ENCODE measurements at regions not wholly inside any gene's neighbourhood (a gene's known extent, or its start where the extent isn't known, plus 50 kb on each side); places are given as distances from the start of the nearest gene placed in this dataset.

DNA sequence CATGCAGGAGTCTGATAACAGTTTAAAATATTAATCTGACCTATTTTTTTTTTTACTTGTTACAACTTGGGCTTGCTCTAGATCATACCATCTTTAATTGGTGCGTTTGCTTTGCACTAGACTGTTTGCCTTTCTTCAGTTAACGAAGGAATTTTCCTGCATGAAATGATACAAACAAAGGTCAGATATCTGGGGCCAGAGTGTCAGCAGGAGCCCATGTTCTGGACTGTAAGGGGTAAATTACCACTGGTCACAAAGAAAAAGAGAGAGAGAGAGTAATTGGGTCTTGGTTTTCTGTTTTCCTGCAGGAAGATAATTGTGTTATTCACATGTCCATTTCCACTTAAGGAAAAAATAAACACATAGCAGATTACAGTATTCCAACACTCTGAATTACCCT, 399.4 kb upstream of the MARCKS start:
- DNase-seq (ENCODE audit: low read depth in 4 of 4, low spot score in 3 of 4), result no peak

DNA sequence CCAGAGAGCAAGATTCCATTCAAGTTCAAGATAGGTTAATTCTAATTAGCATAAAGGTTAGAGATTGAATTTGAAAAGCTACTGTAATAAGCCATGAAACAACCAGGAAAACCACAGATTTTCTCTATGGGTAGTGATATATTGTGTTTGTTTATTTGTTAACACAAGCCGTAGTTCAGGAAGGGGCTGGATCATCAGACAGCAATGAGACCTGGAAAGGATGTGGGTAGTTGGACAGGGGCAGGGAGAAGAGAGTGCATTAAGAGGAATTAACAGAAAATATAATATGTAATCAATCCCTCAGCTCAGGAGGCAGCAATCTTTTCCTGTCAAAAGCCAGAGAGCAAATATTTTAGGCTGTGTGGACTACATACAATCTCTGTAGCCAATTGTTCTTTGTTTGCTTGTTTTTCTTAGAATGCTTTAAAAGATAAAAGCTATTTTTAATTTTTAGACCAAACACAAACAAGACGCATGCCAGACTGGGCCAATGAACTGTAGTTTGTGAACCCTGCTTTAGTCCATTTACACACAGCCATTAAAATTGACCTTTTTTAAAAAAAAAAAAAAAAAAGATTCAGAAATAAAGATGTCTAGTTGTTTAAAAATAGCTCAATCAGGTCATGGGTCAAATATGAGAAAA, 398.7 kb upstream of the MARCKS start:
- DNase-seq (ENCODE audit: low read depth in 4 of 4, low spot score in 3 of 4), result peak in 2 of 4 donors; percentile 10 to 25

DNA sequence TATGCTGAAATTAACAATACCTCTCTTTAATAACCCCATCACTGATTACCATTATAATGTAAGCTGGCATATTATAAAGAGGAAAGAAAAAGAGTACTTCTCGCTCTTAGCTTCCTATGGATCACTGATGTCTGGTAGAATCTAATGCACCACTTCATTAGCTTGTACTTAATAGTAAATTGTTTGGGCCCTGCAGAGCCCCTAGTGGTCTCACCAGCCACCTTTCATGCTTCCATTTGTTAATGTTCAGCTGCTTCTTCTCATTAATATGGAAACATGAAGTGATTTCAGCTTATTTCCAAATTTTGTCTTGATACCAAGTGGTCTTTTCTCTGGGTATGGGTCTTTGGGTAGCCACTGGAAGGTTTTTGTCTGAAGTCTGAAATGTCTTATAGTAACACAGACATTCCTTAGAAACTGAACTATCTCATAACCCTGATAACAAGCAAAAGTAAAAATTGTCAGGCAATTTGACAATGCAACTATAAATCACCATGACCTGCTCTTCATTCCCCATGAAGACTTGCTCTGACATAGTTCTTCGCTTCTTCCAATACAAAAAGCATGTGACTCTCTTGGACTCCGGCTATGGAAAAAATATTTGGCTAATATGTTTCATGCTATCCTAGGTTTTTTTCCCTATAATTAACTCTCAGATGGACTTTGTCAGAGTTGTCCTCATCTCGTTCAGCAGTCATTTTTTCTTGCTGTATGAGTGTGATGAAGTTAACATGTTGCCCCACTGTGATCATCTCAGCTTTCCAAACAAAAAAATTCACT, 395.8 kb upstream of the MARCKS start:
- DNase-seq (ENCODE audit: low read depth in 4 of 4, low spot score in 3 of 4), result no peak

DNA sequence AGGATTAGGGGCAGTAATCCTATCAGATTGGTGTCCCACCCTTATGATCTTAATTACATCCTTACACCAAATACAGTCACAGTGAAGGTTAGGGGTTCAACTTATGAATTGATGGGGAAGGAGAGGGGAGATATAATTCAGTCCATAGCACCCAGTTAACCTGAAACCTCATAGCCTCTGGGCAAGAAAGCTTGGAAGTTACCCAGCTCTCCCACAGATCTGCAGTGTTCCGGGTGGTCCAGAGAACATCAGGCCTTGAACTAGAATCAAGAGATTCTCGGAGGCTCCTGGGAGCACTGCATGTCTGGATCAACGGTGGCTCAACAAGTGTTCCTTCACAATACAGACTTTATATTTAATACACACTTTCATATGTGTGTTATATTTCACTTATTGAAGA, 392.6 kb upstream of the MARCKS start:
- DNase-seq (ENCODE audit: low read depth in 4 of 4, low spot score in 3 of 4), result no peak

DNA sequence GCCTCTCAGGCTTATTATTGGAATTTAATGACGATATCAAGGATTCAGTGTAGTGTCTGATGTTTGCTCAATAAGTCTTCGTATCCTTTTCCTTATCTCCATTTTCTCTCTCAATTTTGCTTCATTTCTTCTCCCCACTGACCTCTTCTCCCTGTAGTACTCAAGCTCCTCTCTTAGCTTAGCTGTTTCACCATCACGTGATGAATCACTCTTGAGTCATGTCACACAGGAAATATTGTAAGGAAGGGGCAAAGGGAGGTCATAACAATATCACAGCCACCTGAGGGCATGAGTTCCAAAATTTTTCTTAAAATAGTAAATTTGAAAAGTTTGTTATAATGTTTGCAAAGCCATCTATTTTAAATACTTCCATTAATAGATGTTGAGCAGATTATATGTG, 392.2 kb upstream of the MARCKS start:
- no peak for DNase-seq (ENCODE audit: low read depth in 4 of 4, low spot score in 3 of 4)

DNA sequence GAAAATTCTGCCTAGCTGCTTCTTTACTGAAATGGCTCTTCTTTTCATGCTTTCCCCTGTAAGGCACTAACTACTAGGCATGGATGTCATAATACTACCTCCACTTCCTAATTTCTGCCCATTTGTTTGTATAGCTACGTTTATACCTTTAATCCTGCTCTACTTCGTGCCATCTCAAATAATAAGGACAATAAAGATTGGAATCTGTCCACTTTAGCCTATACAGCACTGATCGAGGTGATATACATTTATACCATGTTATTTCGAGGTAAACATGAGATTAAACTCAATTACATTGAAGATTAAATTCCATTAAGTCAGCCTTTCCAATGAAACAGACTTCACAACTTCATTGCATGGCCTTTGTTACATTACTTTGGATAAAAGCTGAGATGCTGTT, 390.6 kb upstream of the MARCKS start:
- DNase-seq (ENCODE audit: low read depth in 4 of 4, low spot score in 3 of 4), result no peak

DNA sequence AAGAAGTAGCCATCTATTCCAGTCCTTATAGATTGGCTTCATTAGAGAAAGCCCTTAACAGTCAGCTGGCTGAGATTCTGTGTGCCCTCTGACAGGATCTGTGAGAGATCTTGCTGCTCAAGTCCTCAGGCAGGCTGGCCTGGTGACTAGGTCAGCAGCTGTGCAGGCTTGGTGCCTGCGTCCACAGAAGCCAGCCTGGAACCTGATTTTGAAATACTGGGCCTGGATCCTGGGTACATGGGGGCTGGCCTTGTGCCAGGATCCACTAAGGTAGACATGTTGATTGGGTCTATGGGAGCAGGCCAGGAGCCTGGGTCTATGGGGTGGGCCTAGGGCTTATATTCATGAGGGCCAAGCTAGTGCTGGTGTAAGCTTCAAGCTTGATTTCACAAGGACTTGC, 381.8 kb upstream of the MARCKS start:
- no peak for DNase-seq (ENCODE audit: low read depth in 4 of 4, low spot score in 3 of 4)

DNA sequence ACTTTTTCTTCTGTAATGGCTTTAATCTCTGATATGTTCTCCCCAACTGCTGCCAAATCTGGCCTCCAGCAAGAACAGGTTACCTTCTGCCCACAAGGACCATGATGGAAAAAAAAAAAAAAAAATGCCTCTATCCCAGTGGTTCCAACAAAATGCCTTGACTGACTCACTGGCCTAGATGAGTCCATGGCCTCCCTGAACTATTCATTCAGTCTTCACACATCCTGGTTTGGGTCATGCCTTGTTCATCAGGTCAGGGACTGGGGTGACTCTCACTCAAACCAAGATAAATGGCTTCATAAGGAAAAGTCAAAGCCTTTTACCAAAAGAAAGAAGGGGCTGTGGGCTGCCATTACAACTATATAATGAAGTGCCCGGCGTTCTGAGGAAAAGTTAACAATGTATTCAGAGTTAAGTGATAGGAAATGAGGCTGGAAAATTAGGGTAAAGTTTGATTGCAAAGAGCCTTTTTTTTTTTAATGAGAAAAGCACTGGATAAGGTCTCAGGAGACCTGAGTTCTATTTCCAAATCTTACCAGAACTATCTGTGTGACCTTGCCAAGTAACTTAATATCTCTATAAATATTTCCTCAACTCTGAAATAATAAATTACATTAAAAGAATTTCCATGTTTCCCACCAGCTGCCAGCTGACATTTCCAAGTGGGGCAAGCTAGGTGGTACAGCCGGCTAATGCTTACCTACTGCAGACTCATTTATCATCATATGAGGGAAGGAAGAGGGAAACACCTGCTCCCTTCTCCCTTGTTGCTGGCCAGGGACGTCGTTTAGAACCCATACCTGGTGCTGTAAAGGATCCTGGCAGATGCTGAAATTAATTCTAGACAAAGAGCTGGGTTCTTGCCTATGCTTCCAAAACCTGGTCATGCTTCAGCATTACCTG, 380.0 kb upstream of the MARCKS start:
- no peak for DNase-seq (ENCODE audit: low read depth in 4 of 4, low spot score in 3 of 4)

DNA sequence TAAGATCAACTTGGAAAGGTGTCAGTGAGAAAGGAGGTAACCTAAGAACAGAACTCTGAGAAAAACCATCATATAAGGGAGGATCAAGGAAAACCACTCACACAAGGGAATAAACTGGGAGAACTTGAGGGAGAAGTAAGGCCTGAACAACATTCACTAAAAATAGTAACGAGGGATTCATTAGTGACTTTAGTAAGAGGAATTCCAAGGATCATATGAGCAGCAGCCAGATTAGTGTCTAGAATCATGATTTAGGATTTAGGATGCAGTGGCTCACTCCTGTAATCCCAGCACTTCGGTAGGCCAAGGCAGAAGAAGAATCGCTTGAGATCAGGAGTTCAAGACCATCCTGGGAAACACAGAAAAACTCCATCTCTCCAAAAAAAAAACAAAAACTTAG, 376.5 kb upstream of the MARCKS start:
- DNase-seq (ENCODE audit: low read depth in 4 of 4, low spot score in 3 of 4), result no peak

DNA sequence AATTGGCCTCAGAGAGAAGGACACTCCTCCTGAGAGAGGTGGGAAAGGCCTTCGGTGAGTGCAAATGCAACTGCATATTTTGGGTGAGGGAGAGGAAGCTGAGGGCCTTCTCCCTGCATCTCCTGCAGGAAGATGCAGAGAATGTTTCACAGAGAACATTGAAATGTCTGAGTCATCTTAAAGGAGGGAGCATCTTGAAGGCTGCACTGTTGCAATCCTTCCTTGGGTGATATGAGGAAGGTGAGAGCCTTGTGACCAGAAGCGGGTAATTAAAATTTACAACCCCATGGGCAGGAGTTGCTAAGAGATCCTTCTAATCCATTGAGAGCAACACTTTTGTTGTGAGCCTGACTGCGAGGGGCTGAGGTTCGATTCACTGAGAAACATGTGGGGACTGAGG, 375.7 kb upstream of the MARCKS start:
- no peak for DNase-seq (ENCODE audit: low read depth in 4 of 4, low spot score in 3 of 4)

DNA sequence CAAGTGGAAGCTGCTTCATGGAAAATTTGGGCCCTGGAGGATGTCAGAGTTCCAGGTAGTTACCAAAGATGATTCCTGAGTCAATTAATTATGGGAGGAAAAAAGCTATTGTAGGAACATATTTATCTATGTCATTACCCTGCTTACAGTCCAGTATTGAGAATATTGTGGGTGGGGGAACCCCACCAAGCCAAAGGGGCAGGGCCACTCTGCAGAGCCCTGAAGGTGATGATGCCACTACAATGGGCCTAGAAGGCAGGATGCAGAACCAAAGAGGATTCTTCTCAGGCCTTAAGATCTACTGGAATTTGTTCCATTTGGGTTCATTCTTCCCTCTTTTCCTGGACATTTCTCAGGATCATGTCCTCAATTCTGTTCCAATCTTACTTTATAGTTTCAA, 375.2 kb upstream of the MARCKS start:
- no peak for DNase-seq (ENCODE audit: low read depth in 4 of 4, low spot score in 3 of 4)

DNA sequence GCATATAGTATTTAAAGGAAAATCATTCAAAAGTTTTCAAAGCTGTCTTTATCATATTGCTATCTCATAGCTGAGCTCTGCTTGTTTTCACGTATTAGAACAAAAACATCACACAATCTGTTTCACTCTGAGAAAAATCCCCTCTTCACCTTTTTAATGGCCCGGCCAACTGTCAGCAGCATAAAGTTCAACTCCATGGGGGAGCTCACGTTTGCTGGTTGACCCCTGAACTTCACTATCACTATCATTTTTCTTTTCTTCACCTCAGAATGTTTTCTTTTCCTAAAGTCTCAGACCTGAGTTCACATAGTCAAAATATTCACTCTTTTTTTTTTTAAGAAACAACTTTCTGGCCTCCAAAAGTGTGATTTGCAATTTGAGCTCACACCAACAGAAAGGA, 374.4 kb upstream of the MARCKS start:
- no peak for DNase-seq (ENCODE audit: low read depth in 4 of 4, low spot score in 3 of 4)

DNA sequence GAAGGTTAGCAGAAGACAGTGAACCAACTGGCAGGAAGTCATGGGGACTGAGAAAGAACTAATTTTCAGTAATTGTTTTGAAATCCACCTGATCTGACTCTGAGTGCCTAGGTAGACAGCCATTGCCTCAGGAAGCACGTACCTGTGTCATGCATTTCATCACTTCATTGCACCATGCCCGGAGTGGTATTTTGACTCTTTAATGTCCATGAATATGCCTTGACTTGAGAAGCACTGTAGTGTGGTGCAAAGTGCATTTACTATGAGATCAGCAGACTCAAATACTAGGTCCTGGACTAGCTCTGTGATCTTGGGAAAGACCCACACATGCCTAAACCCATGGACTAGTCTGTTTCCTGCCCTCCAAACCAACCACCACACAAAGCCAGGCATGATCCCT, 370.9 kb upstream of the MARCKS start:
- no peak for DNase-seq (ENCODE audit: low read depth in 4 of 4, low spot score in 3 of 4)

DNA sequence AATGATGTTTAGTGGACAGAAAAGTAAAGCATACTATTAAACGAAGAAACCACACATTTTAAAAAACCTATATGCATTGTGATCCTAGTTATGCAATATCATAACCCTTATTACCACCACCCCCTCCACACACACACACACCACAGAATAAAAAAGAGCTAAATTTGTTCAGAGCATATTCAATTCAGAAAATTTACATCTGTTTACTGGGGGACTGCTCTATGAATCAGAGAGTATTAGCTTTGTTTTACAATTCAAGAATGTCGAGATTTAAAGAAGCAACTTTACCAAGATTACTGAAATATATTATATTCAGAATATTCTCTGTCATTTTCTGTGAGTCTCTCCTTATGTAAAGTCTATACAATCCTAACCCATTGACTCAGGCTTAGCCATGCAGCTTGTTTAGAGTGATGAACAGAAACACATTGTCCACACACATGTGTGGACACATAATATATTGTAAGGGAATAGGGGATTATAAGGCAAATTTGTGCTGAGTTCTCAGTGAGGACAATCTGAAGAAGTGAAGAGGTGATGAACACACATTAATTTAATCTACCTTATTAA, 369.6 kb upstream of the MARCKS start:
- DNase-seq (ENCODE audit: low read depth in 4 of 4, low spot score in 3 of 4), result no peak

DNA sequence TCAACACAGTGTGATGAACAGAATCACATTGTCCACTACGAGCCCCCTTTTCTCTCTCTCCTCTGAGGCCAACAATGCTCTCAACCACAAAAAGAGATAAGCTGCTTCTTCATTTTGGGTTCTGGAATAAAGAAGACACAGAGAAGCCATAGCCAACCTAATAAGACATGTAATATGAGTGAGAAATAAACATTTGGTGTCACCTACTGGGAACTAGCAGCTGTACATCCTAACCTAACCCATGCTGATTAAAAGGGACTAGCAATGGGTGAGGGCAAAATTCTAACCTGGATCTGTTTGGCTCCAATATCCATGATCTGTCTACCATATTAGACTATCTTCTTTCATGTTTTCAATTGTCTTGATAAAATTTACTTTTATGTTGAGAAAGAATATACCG, 369.1 kb upstream of the MARCKS start:
- no peak for DNase-seq (ENCODE audit: low read depth in 4 of 4, low spot score in 3 of 4)

DNA sequence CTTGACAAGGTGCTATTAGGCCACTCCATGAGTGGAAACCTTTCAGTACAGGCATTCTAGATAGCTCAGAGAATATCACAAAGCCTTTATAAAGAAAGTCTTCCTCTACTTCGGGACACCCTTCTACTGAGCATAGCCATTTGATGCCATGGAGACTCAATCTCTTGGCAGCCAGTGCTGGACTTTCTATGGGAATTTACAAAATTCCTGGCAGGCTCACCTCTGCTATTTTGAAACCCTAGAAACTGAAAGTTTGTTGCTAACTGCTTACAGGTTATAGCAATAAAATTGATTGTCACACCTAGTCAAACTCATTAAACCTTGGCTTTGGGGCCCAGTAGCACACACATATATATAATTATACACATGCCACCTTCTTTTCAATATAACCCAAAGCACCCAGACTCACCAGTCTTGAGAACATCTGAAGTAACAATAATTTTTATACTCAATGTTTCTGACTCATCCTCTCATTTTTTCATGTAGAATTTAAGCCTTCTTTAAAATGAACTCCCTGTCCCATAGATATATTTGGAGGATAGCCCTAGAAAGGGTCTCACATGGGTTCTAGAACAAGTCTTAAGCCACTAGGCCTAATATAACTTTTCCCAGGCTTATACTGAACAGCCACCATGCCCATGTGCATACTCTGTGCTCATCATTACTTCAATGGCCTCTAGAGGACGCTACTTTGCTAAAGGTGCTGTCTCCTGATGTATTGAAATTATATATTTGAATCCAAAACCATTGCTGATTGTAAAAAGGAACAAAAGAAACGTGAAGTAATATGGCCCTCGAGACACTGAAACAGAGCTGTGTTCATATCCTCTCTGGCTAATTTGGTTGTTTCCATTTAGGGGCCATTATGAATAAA, 368.1 kb upstream of the MARCKS start:
- no peak for DNase-seq (ENCODE audit: low read depth in 4 of 4, low spot score in 3 of 4)

DNA sequence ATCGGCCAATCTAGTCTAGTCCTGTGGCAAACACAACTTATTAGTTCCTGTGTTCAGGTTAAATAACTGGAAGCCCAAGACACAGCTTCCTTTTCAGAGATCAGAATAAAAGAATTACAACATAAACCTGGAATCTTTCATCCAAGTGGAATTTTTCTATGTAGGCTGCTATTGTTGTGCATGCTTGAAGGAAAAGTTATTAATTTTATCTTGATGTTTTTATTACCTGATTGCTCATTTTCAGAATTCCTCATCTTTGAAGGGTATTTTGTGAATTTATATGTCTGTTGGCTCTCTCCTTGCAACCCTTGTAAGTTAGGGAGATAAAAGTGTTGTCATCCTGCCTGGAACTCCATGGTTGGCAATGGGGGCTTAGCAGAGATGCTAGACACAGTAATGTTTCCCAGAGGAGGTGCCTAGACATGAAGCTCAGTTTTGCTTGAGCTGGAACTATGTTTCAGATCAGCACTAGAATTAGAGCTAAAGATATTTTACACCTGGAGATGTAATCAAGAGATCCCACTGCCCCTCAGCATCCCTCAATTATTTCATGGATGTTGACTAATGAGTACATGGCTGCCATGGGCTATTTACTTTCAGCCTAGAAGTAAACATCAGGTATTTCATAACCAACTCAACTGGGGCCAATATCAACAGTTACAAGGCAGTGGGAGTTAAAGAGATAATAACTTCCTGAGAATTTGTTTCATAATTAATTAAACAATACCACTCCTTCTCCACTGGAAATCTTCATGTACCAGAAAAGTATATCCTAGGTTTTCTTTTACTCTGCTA, 367.0 kb upstream of the MARCKS start:
- no peak for DNase-seq (ENCODE audit: low read depth in 4 of 4, low spot score in 3 of 4)

DNA sequence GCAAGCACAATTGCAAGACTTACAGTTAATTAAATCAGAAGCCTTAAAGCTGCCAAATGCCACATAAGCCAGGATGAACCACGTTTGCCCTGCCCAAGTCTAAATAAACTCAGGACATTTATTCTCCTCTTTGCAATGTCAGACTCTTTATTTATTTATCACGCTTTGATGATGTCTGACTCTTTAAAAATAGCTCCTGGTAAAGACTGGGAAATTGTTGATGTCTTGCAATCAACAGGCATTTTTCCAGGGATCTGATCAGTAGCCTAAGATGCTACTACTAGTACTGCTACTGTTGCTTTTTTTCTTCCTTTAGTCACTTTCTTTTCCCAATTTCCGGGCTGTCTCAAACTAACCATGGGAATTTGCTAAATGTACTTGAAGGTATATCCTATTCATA, 365.8 kb upstream of the MARCKS start:
- DNase-seq (ENCODE audit: low read depth in 4 of 4, low spot score in 3 of 4), result no peak

DNA sequence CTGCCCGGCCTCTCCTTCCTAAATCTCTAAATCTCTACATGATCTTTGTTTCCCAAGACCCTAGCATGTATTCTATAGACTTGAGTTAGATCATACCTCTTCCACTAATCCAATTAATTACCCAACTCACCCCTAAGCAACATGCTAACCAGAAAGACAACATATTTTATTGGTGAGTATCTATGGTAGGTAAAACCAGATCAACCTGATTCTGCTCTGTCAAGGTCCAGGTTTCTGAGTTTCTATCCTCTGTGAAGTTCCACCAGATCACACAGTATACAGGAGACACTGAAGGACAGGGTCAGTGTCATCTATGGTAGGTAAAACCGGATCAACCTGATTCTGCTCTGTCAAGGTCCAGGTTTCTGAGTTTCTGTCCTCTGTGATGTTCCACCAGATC, 363.2 kb upstream of the MARCKS start:
- DNase-seq (ENCODE audit: low read depth in 4 of 4, low spot score in 3 of 4), result no peak

DNA sequence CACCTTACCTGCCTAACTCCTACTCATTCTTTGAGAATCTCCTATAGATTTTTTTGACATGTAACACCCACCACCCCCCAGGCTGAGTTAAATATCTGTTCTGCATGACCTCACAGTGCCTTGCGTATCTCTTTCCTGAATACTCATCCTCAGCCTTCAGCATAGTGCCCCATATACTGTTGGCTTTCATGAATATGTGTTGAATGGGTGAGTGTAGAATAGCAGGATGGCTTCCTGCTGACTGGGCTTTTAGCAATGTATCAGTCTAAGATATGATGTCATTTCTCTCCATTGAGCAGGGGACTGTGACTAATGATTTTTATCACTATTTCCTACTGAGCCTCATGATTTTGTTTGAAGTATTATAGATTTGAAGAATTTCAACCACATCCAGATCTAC, 361.6 kb upstream of the MARCKS start:
- DNase-seq (ENCODE audit: low read depth in 4 of 4, low spot score in 3 of 4), result no peak
